MM.1S (cell line): ENCODE measurements at regions not wholly inside any gene's neighbourhood (a gene's known extent, or its start where the extent isn't known, plus 50 kb on each side); places are given as distances from the start of the nearest gene placed in this dataset.

ENCODE experiments used
- DNase-seq: peaks from one replicate; pipeline ENCODE4 v3.0.0-alpha.2; 2015
- H2AFZ ChIP-seq: fragments of 300-600 bp; sonication (generic); 2 replicates; pipeline ENCODE4 v1.6.0; 2016; ENCODE audit warnings: antibody characterized with exemption, low read length
- H3F3A ChIP-seq: fragments of 300-600 bp; sonication (generic); 2 replicates; pipeline ENCODE4 v1.6.1; 2016; ENCODE audit warnings: mild to moderate bottlenecking, antibody characterized with exemption, low read length, moderate library complexity, mixed read lengths; ENCODE audit not compliant: insufficient read depth
- H3K27ac ChIP-seq: fragments of 300-600 bp; sonication (generic); 2 replicates; pipeline ENCODE4 v1.5.1; 2016; ENCODE audit warnings: mild to moderate bottlenecking, low read length
- H3K27me3 ChIP-seq: fragments of 300-600 bp; sonication (generic); replicated peaks from 2 replicates; pipeline ENCODE4 v1.6.0; 2016; ENCODE audit warnings: low read length; ENCODE audit not compliant: insufficient read depth
- H3K36me3 ChIP-seq: fragments of 300-600 bp; sonication (generic); replicated peaks from 2 replicates; pipeline ENCODE4 v1.6.1; 2016; ENCODE audit warnings: mild to moderate bottlenecking, low read length, mixed read lengths; ENCODE audit not compliant: insufficient read depth
- H3K4me1 ChIP-seq: fragments of 300-600 bp; sonication (generic); 2 replicates; pipeline ENCODE4 v1.6.1; 2016; ENCODE audit warnings: low read length, mixed read lengths
- H3K4me2 ChIP-seq: fragments of 300-600 bp; sonication (generic); 2 replicates; pipeline ENCODE4 v1.6.0; 2016; ENCODE audit warnings: low read depth, low read length
- H3K4me3 ChIP-seq: fragments of 300-600 bp; sonication (generic); 2 replicates; pipeline ENCODE4 v1.5.1; 2016; ENCODE audit warnings: low read length, mixed read lengths
- H3K79me2 ChIP-seq: fragments of 300-600 bp; sonication (generic); 2 replicates; pipeline ENCODE4 v1.6.1; 2016; ENCODE audit warnings: mixed run types, low read length, mixed read lengths
- H3K9ac ChIP-seq: fragments of 300-600 bp; sonication (generic); 2 replicates; pipeline ENCODE4 v1.6.1; 2016; ENCODE audit warnings: low read length, mixed read lengths
- H3K9me2 ChIP-seq: fragments of 300-600 bp; sonication (generic); replicated peaks from 2 replicates; pipeline ENCODE4 v1.6.1; 2016; ENCODE audit warnings: mild to moderate bottlenecking, low read length, mixed read lengths; ENCODE audit not compliant: insufficient read depth
- H3K9me3 ChIP-seq: fragments of 300-600 bp; sonication (generic); replicated peaks from 2 replicates; pipeline ENCODE4 v1.6.1; 2016; ENCODE audit warnings: mild to moderate bottlenecking, low read length, mixed read lengths; ENCODE audit not compliant: insufficient read depth
- H4K20me1 ChIP-seq: fragments of 300-600 bp; sonication (generic); 2 replicates; pipeline ENCODE4 v1.6.1; 2016; ENCODE audit warnings: mild to moderate bottlenecking, low read length, moderate library complexity, mixed read lengths; ENCODE audit not compliant: insufficient read depth
- CTCF ChIP-seq: fragments of 300-600 bp; sonication (generic); IDR thresholded peaks from 2 replicates; pipeline ENCODE4 v1.5.1; 2016; ENCODE audit warnings: antibody characterized with exemption, low read length, mixed read lengths
- EZH2 ChIP-seq: fragments of 300-600 bp; sonication (generic); optimal IDR thresholded peaks from 2 replicates; pipeline ENCODE3; 2017; ENCODE audit warnings: low read depth, mild to moderate bottlenecking, antibody characterized with exemption, low read length, mixed read lengths
- EZH2phosphoT487 ChIP-seq: fragments of 300-600 bp; sonication (generic); IDR thresholded peaks from 2 replicates; pipeline ENCODE4 v1.6.1; 2018; ENCODE audit warnings: antibody characterized with exemption, low read length

GRCh38 chr13:112236016-112236415 is 140.1 kb upstream of the SPACA7 start:
- TF ChIP-seq CTCF (no peak), EZH2phosphoT487 (no peak), EZH2 (no peak)
- DNase-seq, result no peak
- no peaks in the 10 kb centered on the region for H4K20me1 ChIP-seq
- no peaks in the 10 kb centered on the region for H3K9me3 ChIP-seq
- no peak overlapping the region for H3K4me2 ChIP-seq
- H3K79me2 ChIP-seq, result no peaks in the 10 kb centered on the region
- no peaks in the 10 kb centered on the region for H3K36me3 ChIP-seq
- H3K9me2 ChIP-seq, result no peaks in the 10 kb centered on the region
- H3F3A ChIP-seq, result no peaks in the 10 kb centered on the region
- no peak overlapping the region for H3K9ac ChIP-seq
- H3K27me3 ChIP-seq, result peaks cover 30% of the 10 kb centered on the region
- H3K4me3 ChIP-seq, result no peak overlapping the region
- H3K4me1 ChIP-seq, result no peaks in the 10 kb centered on the region
- no peak overlapping the region for H2AFZ ChIP-seq
- H3K27ac ChIP-seq, result no peak overlapping the region

- Histone ChIP-seq H3K9me2 (no peaks in the 10 kb centered on the region), H3K27ac (no peak overlapping the region), H2AFZ (no peak overlapping the region), H3K4me1 (no peaks in the 10 kb centered on the region), H3K9me3 (no peaks in the 10 kb centered on the region), H3K27me3 (peaks cover 24% of the 10 kb centered on the region), H3K4me3 (no peak overlapping the region), H3F3A (no peaks in the 10 kb centered on the region), H4K20me1 (no peaks in the 10 kb centered on the region), H3K9ac (no peak overlapping the region), H3K79me2 (no peaks in the 10 kb centered on the region), H3K4me2 (no peak overlapping the region), H3K36me3 (no peaks in the 10 kb centered on the region)
- TF ChIP-seq EZH2phosphoT487 (no peak), CTCF (no peak), EZH2 (no peak)
- DNase-seq, result no peak
Observed at GRCh38 chr13:112236539-112237197, 139.5 kb upstream of the SPACA7 start.

GRCh38 chr13:112238436-112238995 is 137.6 kb upstream of the SPACA7 start:
- Histone ChIP-seq H3F3A (no peaks in the 10 kb centered on the region), H3K36me3 (no peaks in the 10 kb centered on the region), H3K9me3 (no peaks in the 10 kb centered on the region), H3K4me1 (no peaks in the 10 kb centered on the region), H3K79me2 (no peaks in the 10 kb centered on the region), H3K4me3 (no peak overlapping the region), H3K9ac (no peak overlapping the region), H3K4me2 (no peak overlapping the region), H2AFZ (no peak overlapping the region), H3K27ac (no peak overlapping the region), H3K27me3 (peaks cover 9% of the 10 kb centered on the region; the same call in 1 of the 2 replicates), H3K9me2 (no peaks in the 10 kb centered on the region), H4K20me1 (no peaks in the 10 kb centered on the region)
- no peak for DNase-seq
- TF ChIP-seq EZH2phosphoT487 (no peak), EZH2 (no peak)

- no peaks in the 10 kb centered on the region for H3K9me3 ChIP-seq
- no peaks in the 10 kb centered on the region for H3K79me2 ChIP-seq
- no peak overlapping the region for H3K4me3 ChIP-seq
- no peaks in the 10 kb centered on the region for H3K4me1 ChIP-seq
- H3K9ac ChIP-seq, result no peak overlapping the region
- no peak overlapping the region for H3K4me2 ChIP-seq
- no peak for DNase-seq
- no peak for TF ChIP-seq EZH2phosphoT487
- TF ChIP-seq CTCF, result no peak
- TF ChIP-seq EZH2, result no peak
- peaks cover 7% of the 10 kb centered on the region; the same call in 1 of the 2 replicates for H3K27me3 ChIP-seq
- H4K20me1 ChIP-seq, result no peaks in the 10 kb centered on the region
- no peaks in the 10 kb centered on the region for H3K36me3 ChIP-seq
- no peak overlapping the region for H3K27ac ChIP-seq
- H2AFZ ChIP-seq, result no peak overlapping the region
- H3F3A ChIP-seq, result no peaks in the 10 kb centered on the region
- no peaks in the 10 kb centered on the region for H3K9me2 ChIP-seq
Observed at GRCh38 chr13:112240076-112240475, 136.1 kb upstream of the SPACA7 start.
